MCF 10A (cell line): ENCODE measurements at regions not wholly inside any gene's neighbourhood (a gene's known extent, or its start where the extent isn't known, plus 50 kb on each side); places are given as distances from the start of the nearest gene placed in this dataset.

Experiments
- BruUV-seq: library from RNA; stranded (reverse); fragments of 400-500 nt; replicated peaks from 2 replicates; lab custom pipeline; 2021; lab: Mats Ljungman, UMichigan
- CTCF ChIA-PET: fragments of 300-600 bp; sonication (Branson Sonifier 250); formaldehyde crosslinking; extraction: SDS; loops from one replicate; lab custom pipeline; 2021; ENCODE audit warnings: antibody characterized with exemption, inconsistent platforms; lab: Yijun Ruan, JAX
- POLR2A ChIA-PET: fragments of 300-600, 350-650 bp; sonication (Branson Sonifier 250); formaldehyde crosslinking; extraction: SDS; loops from one replicate; lab custom pipeline; 2020; ENCODE audit warnings: antibody characterized with exemption, inconsistent platforms; lab: Yijun Ruan, JAX
- DNase-seq: peaks from one replicate; pipeline ENCODE4 v3.0.0-alpha.2; 2018; ENCODE audit not compliant: unreplicated experiment
- H3K27ac Mint-ChIP-seq: one replicate; pipeline ENCODE4 v1.8.0; 2022; ENCODE audit warnings: mild to moderate bottlenecking, low read depth, mixed read lengths; ENCODE audit not compliant: unreplicated experiment
- H3K27me3 Mint-ChIP-seq: one replicate; pipeline ENCODE4 v1.8.0; 2022; ENCODE audit warnings: mixed read lengths; ENCODE audit not compliant: insufficient read depth, unreplicated experiment
- H3K36me3 Mint-ChIP-seq: one replicate; pipeline ENCODE4 v1.8.0; 2022; ENCODE audit warnings: mild to moderate bottlenecking, moderate library complexity, mixed read lengths; ENCODE audit not compliant: insufficient read depth, unreplicated experiment
- H3K4me1 Mint-ChIP-seq: one replicate; pipeline ENCODE4 v1.8.0; 2022; ENCODE audit warnings: mixed read lengths; ENCODE audit not compliant: insufficient read depth, unreplicated experiment
- H3K4me3 Mint-ChIP-seq: one replicate; pipeline ENCODE4 v1.8.0; 2022; ENCODE audit warnings: mild to moderate bottlenecking, moderate library complexity, mixed read lengths; ENCODE audit not compliant: unreplicated experiment
- H3K9me3 Mint-ChIP-seq: one replicate; pipeline ENCODE4 v1.8.0; 2022; ENCODE audit warnings: mixed read lengths; ENCODE audit not compliant: unreplicated experiment
- intact Hi-C: fragments of 100-400 bp; cut with micrococcal nuclease; formaldehyde crosslinking; loops from 2 replicates; pipeline ENCODE4 v1.14.1; 2022
- TF ChIP-seq, protein P1 (sequence below): fragments of 200-600 bp; IDR thresholded peaks from one replicate; pipeline ENCODE4 v1.8.0; 2022; ENCODE audit warnings: antibody characterized with exemption, mild to moderate bottlenecking; ENCODE audit not compliant: unreplicated experiment

DNA sequence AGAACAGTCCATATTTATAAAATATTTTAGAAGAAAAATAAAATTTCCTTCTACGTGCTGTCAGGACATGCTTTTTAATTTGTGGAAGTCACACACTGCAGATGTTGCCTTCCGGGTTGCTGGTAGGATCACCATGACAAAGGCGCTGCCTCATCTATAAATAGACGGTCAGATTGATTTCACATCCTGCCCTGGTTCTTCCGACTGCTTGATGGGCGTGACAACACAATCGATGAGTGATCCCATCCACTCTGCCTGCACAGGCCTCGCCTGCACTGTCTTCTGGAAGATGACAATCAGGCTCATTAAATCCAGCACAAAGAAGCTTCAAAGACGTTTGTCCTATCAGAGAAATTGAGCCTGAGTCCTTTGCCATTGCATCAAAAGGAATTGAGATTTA, 318.9 kb upstream of the TRIB2 start:
- ChIA-PET CTCF (no interaction called here), POLR2A (no interaction called here)
- Mint-ChIP-seq H3K4me1 (no peaks in the 10 kb centered on the region), H3K9me3 (no peaks in the 10 kb centered on the region), H3K27ac (no peak overlapping the region), H3K36me3 (no peaks in the 10 kb centered on the region), H3K4me3 (no peak overlapping the region), H3K27me3 (no peaks in the 10 kb centered on the region)
- TF ChIP-seq, protein P1, sequence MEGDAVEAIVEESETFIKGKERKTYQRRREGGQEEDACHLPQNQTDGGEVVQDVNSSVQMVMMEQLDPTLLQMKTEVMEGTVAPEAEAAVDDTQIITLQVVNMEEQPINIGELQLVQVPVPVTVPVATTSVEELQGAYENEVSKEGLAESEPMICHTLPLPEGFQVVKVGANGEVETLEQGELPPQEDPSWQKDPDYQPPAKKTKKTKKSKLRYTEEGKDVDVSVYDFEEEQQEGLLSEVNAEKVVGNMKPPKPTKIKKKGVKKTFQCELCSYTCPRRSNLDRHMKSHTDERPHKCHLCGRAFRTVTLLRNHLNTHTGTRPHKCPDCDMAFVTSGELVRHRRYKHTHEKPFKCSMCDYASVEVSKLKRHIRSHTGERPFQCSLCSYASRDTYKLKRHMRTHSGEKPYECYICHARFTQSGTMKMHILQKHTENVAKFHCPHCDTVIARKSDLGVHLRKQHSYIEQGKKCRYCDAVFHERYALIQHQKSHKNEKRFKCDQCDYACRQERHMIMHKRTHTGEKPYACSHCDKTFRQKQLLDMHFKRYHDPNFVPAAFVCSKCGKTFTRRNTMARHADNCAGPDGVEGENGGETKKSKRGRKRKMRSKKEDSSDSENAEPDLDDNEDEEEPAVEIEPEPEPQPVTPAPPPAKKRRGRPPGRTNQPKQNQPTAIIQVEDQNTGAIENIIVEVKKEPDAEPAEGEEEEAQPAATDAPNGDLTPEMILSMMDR = no peak
- BruUV-seq = no TSS peak
- intact Hi-C loops = no loop called here
- DNase-seq = no peak

DNA sequence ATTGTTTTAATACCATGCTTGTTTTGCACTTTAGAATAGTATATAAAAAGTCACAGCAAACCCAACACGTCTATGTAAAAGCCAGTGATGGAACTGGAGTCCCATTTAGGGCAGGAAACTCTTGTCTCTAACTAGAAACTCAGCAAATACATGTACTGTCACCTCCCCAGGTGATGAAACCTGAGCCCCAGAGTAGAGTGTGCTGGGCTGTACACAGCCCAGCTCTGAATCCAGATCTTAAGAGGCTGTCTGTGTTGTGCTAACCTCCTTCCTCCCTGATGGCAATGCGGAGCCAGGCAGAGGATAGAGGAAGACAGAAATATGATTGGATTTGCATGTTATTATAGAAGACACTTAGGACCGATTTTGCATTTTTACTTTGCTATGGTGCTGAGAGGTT, 317.5 kb upstream of the TRIB2 start:
- H3K27me3 Mint-ChIP-seq = no peaks in the 10 kb centered on the region
- CTCF ChIA-PET = no interaction called here
- intact Hi-C loops = no loop called here
- no peak overlapping the region for H3K27ac Mint-ChIP-seq
- TF ChIP-seq, protein P1 = no peak
- peaks cover 7% of the 10 kb centered on the region for H3K9me3 Mint-ChIP-seq
- no peak overlapping the region for H3K4me3 Mint-ChIP-seq
- POLR2A ChIA-PET = no interaction called here
- no peak for DNase-seq
- no peaks in the 10 kb centered on the region for H3K4me1 Mint-ChIP-seq
- BruUV-seq = no TSS peak
- no peaks in the 10 kb centered on the region for H3K36me3 Mint-ChIP-seq

DNA sequence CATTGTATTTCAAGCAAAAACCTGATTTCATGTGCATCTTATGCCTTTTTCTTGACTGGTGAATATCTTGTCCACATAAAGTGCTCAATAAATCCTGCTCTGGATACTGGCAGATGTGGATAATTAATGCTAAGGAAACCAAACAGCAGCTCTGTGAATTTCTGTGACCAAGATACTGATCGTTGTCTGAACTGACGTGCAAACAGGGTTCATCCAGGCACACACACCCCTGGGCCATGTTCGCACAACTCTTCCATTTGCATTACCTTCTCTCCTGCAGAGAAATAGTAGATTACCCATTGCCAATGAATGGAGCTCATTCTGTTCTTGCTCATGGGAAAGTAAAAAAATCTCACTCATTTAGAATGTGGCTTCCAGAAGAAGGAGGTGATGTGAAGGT, 316.2 kb upstream of the TRIB2 start:
- Mint-ChIP-seq H3K27me3 (no peaks in the 10 kb centered on the region), H3K36me3 (no peaks in the 10 kb centered on the region), H3K4me1 (no peaks in the 10 kb centered on the region), H3K4me3 (no peak overlapping the region), H3K9me3 (peaks cover 7% of the 10 kb centered on the region), H3K27ac (no peak overlapping the region)
- TF ChIP-seq, protein P1 = no peak
- BruUV-seq = no TSS peak
- no peak for DNase-seq
- ChIA-PET POLR2A (interaction anchor here (1.0 kb wide), 1 partner anchor 24 kb away, joined by 3 read pairs; no protein-coding TSS in a partner anchor), CTCF (no interaction called here)
- intact Hi-C loops = no loop called here

DNA sequence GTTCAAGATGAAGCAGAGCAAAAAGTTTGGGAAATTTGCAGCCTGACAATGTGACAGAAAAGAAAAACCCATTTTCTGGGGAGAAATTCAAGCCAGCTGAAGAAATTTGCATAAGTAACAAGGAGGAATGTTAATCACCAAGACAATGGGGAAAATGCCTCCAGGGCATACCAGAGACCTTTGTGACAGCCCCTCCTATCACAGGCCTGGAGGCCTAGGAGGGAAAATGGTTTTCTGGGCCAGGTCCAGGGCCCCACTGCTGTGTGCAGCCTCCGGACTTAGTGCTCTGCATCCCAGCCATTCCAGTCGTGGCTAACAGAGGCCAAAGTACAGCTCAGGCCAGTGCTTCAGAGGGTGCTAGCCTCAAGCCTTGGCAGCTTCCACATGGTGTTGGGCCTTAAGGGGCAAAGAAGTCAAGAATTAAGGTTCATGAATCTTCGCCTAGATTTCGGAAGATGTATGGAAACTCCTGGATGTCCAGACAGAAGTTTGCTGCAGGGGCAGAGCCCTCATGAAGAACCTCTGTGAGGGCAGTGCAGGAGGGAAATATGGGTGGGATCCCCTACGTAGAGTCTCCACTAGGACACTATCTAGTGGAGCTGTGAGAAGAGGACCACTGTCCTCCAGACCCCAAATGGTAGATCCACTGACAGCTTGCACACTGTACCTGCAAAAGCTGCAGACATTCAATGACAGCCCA, 314.1 kb upstream of the TRIB2 start:
- TF ChIP-seq, protein P1 = no peak
- DNase-seq = no peak
- no peak overlapping the region for H3K27ac Mint-ChIP-seq
- no peaks in the 10 kb centered on the region for H3K27me3 Mint-ChIP-seq
- BruUV-seq = no TSS peak
- no peaks in the 10 kb centered on the region for H3K36me3 Mint-ChIP-seq
- CTCF ChIA-PET = interaction anchor here (0.7 kb wide), 1 partner anchor 13 kb away, joined by 3 read pairs; no protein-coding TSS in a partner anchor
- no peaks in the 10 kb centered on the region for H3K4me1 Mint-ChIP-seq
- intact Hi-C loops = no loop called here
- H3K4me3 Mint-ChIP-seq = no peak overlapping the region
- H3K9me3 Mint-ChIP-seq = peaks cover 15% of the 10 kb centered on the region
- POLR2A ChIA-PET = interaction anchor here (0.6 kb wide), 1 partner anchor 217 kb away, joined by 3 read pairs; no protein-coding TSS in a partner anchor
